ENCODE measurements at regions not wholly inside any gene's neighbourhood (a gene's known extent, or its start where the extent isn't known, plus 50 kb on each side); places are given as distances from the start of the nearest gene placed in this dataset.

- no peak for TF ChIP-seq TAF1 (IDR thresholded peaks at IDR 0.05; ENCODE audit: low read depth, low read length)
- no peak for TF ChIP-seq POLR2AphosphoS5 (IDR thresholded peaks at IDR 0.05; ENCODE audit: low read depth, low read length)
- no peak for TF ChIP-seq POLR2A (IDR thresholded peaks at IDR 0.05; ENCODE audit: low read depth, low read length)
- TF ChIP-seq SPI1 (IDR thresholded peaks at IDR 0.05; ENCODE audit: low read depth, low read length): no peak
- no peak for TF ChIP-seq POU2F2 (IDR thresholded peaks at IDR 0.05; ENCODE audit: low read depth, low read length)
Observed at GRCh38 chr2:41644936-41645335, 402.9 kb upstream of the PKDCC start.
